ENCODE measurements at regions not wholly inside any gene's neighbourhood (a gene's known extent, or its start where the extent isn't known, plus 50 kb on each side); places are given as distances from the start of the nearest gene placed in this dataset.

- Mint-ChIP-seq H3K9me3 (ENCODE audit: unreplicated experiment) (peaks cover 1% of the 10 kb centered on the region), H3K4me1 (ENCODE audit: low read depth, unreplicated experiment) (no peaks in the 10 kb centered on the region), H3K36me3 (ENCODE audit: unreplicated experiment) (peaks cover 5% of the 10 kb centered on the region), H3K4me3 (ENCODE audit: unreplicated experiment) (no peak overlapping the region), H3K27ac (ENCODE audit: unreplicated experiment) (no peak overlapping the region), H3K27me3 (ENCODE audit: unreplicated experiment) (peaks cover 3% of the 10 kb centered on the region)
- DNase-seq, result no peak
- no peak for TF ChIP-seq CTCF (IDR thresholded peaks at IDR 0.05; ENCODE audit: partially characterized antibody, unreplicated experiment)
Measured at GRCh38 chr13:22102271-22102670, 431.4 kb downstream of the FGF9 start.

DNA sequence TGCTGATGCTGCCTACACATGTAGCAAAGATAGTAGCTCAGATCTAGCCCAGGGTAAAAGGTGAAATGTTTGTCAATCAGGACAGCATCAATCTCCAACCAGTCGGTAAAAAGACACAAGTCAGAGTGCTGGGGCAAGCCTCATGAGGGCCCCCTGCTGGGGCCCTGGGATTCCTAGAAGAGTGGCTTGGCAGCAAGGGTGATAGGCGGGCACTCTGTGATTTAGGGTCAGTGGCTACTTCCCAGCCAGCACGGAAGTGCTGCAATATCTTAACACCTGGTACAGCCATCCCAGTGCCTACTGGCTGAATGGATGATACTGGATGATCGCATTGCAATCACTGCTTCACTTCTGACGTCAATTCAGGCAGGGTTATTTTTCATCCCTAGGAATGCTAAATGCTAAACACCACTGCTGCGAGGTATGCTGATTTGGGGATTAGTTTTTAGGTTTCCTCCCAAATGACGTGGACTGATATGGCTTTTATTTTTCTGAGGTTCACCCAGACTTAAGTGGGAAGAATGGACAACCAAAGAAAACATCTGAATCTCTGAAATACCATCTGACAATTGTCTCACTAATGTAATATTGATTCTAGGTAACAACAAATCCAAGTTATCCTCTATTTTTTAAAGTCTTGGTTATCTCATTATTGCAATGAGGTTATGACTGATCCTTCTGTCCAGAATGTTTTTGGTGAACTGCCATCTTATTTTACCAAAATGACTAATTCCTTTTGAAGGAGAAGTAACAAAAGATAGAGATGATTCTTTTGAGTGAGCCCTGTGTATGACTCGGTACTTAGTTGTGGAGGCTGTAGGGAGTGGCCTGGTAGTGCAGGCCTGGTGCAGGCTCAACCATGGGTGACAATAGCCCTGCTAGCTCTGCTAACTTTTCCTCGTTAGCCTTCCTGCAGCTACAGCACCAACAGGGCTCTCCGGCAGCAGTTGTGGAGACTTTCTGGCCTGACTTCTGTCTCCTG, 432.5 kb downstream of the FGF9 start:
- Mint-ChIP-seq H3K4me3 (ENCODE audit: unreplicated experiment) (no peak overlapping the region), H3K27ac (ENCODE audit: unreplicated experiment) (no peak overlapping the region), H3K27me3 (ENCODE audit: unreplicated experiment) (peaks cover 3% of the 10 kb centered on the region), H3K4me1 (ENCODE audit: low read depth, unreplicated experiment) (no peaks in the 10 kb centered on the region), H3K9me3 (ENCODE audit: unreplicated experiment) (no peaks in the 10 kb centered on the region), H3K36me3 (ENCODE audit: unreplicated experiment) (peaks cover 5% of the 10 kb centered on the region)
- DNase-seq, result no peak
- no peak for TF ChIP-seq CTCF (IDR thresholded peaks at IDR 0.05; ENCODE audit: partially characterized antibody, unreplicated experiment)

DNA sequence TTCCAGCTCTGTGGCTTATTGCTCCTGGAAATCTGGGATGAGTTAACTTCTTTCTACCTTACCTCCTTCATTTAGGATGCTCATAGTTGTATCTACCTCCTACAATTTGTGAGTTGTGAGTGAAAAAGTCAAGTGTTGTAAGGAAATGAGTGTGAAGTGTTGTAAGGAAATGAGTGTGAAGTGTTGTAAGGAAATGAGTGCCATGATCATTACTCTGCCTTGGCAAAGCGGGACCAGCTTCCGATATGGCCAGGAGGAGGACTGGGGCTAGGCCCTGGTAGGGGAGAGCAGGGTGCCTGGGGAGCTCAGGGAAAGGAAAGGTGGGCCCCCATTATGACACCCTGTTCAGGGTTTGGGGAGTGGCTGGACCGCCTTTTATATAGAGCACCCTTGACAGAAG, 435.2 kb downstream of the FGF9 start:
- H3K9me3 Mint-ChIP-seq (ENCODE audit: unreplicated experiment), result no peaks in the 10 kb centered on the region
- no peaks in the 10 kb centered on the region for H3K27me3 Mint-ChIP-seq (ENCODE audit: unreplicated experiment)
- H3K4me3 Mint-ChIP-seq (ENCODE audit: unreplicated experiment), result no peak overlapping the region
- no peaks in the 10 kb centered on the region for H3K36me3 Mint-ChIP-seq (ENCODE audit: unreplicated experiment)
- DNase-seq, result no peak
- H3K4me1 Mint-ChIP-seq (ENCODE audit: low read depth, unreplicated experiment), result no peaks in the 10 kb centered on the region
- no peak overlapping the region for H3K27ac Mint-ChIP-seq (ENCODE audit: unreplicated experiment)
- no peak for TF ChIP-seq CTCF (IDR thresholded peaks at IDR 0.05; ENCODE audit: partially characterized antibody, unreplicated experiment)

GRCh38 chr13:22107549-22107948, 436.7 kb downstream of the FGF9 start:
- no peak for DNase-seq

More at GRCh38 chr13:22107549-22107948, 436.7 kb downstream of the FGF9 start:
- Mint-ChIP-seq H3K9me3 (ENCODE audit: unreplicated experiment) (no peaks in the 10 kb centered on the region), H3K27ac (ENCODE audit: unreplicated experiment) (no peak overlapping the region), H3K4me3 (ENCODE audit: unreplicated experiment) (no peak overlapping the region), H3K4me1 (ENCODE audit: low read depth, unreplicated experiment) (no peaks in the 10 kb centered on the region), H3K36me3 (ENCODE audit: unreplicated experiment) (no peaks in the 10 kb centered on the region), H3K27me3 (ENCODE audit: unreplicated experiment) (no peaks in the 10 kb centered on the region)
- no peak for TF ChIP-seq CTCF (IDR thresholded peaks at IDR 0.05; ENCODE audit: partially characterized antibody, unreplicated experiment)

All from glutamatergic neuron (in vitro differentiated cells).